ENCODE measurements at regions not wholly inside any gene's neighbourhood (a gene's known extent, or its start where the extent isn't known, plus 50 kb on each side); places are given as distances from the start of the nearest gene placed in this dataset.

GRCh38 chr1:194908643-194909042, 1699.6 kb downstream of the KCNT2 start:
- TF ChIP-seq POLR2A (IDR thresholded peaks at IDR 0.05) (no peak), CTCF (IDR thresholded peaks at IDR 0.05) (no peak)
